ENCODE measurements at regions not wholly inside any gene's neighbourhood (a gene's known extent, or its start where the extent isn't known, plus 50 kb on each side); places are given as distances from the start of the nearest gene placed in this dataset.

DNA sequence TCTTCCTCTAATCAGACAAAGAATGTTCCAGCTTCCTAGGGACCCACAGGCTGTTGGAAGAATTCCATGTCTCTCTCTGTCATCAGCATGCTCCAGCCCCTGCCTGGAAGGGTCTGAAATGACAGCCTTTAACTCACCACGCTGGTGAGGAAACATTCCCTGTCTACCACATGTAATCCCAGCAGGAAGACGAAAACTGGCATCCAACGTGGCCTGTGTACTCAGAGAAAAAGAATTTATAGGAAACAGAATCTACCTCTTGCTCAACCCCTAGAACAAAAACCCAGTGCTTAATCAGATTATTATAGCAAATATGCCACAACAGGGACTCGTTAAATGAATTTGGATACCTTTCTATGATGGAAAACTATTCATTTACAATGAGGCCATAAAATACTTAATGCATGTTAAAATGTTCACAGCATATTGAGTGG is 147.3 kb upstream of the FOXF1 start:
- Histone ChIP-seq H3K4me1 (no peaks in the 10 kb centered on the region), H3K4me3 (no peak overlapping the region), H3K36me3 (no peaks in the 10 kb centered on the region), H3K9me3 (replicated peaks) (no peaks in the 10 kb centered on the region), H3K27me3 (ENCODE audit: low read depth) (peaks cover 94% of the 10 kb centered on the region), H3K27ac (replicated peaks) (no peak overlapping the region)
- intact Hi-C loops (cut with micrococcal nuclease): no loop called here
- no peak for DNase-seq
- TF ChIP-seq, protein P1, sequence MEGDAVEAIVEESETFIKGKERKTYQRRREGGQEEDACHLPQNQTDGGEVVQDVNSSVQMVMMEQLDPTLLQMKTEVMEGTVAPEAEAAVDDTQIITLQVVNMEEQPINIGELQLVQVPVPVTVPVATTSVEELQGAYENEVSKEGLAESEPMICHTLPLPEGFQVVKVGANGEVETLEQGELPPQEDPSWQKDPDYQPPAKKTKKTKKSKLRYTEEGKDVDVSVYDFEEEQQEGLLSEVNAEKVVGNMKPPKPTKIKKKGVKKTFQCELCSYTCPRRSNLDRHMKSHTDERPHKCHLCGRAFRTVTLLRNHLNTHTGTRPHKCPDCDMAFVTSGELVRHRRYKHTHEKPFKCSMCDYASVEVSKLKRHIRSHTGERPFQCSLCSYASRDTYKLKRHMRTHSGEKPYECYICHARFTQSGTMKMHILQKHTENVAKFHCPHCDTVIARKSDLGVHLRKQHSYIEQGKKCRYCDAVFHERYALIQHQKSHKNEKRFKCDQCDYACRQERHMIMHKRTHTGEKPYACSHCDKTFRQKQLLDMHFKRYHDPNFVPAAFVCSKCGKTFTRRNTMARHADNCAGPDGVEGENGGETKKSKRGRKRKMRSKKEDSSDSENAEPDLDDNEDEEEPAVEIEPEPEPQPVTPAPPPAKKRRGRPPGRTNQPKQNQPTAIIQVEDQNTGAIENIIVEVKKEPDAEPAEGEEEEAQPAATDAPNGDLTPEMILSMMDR (IDR thresholded peaks at IDR 0.05; ENCODE audit: borderline replicate concordance): no peak

DNA sequence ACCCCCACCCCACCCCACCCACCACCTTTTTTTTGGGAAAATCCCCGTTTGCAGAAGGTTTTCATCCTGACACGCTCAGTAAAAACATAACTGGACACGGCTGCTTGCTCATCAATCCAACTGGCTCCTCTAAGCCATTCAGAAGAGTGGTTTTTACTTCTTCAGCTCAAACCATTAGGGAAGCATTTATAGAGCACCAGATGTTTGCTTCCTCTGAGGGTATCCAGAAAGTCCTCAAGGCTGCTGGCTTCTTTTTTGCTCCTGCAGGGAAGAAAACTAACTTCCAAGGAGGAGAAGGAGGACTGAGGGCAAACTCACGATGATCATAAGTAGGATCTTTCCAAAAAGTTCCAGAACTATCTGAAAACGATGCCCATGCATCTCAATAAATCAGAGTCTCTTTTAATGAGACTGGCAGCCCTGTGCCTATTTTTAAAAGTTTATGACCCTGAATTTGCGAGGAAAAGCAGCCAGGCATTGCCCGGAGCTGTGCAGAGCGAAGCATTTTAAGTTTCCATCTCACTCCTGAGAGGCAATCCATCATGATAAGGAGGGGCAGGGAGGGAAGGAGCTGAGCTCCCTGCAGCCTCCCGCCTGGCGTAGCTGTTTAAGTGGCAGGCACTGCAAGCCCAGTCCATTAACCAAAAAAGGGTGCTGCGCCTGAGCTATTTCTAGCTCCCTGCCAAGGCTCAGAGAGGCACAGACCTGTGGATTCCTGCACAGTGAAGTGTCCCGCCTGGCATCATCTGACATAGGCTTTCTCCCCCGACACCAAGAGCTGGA is 146.3 kb upstream of the FOXF1 start:
- Histone ChIP-seq H3K36me3 (no peaks in the 10 kb centered on the region), H3K27me3 (ENCODE audit: low read depth) (peaks cover 94% of the 10 kb centered on the region), H3K4me1 (no peaks in the 10 kb centered on the region), H3K4me3 (no peak overlapping the region), H3K27ac (replicated peaks) (no peak overlapping the region), H3K9me3 (replicated peaks) (no peaks in the 10 kb centered on the region)
- no peak for DNase-seq
- TF ChIP-seq, protein P1 (IDR thresholded peaks at IDR 0.05; ENCODE audit: borderline replicate concordance): no peak
- intact Hi-C loops (cut with micrococcal nuclease): no loop called here

DNA sequence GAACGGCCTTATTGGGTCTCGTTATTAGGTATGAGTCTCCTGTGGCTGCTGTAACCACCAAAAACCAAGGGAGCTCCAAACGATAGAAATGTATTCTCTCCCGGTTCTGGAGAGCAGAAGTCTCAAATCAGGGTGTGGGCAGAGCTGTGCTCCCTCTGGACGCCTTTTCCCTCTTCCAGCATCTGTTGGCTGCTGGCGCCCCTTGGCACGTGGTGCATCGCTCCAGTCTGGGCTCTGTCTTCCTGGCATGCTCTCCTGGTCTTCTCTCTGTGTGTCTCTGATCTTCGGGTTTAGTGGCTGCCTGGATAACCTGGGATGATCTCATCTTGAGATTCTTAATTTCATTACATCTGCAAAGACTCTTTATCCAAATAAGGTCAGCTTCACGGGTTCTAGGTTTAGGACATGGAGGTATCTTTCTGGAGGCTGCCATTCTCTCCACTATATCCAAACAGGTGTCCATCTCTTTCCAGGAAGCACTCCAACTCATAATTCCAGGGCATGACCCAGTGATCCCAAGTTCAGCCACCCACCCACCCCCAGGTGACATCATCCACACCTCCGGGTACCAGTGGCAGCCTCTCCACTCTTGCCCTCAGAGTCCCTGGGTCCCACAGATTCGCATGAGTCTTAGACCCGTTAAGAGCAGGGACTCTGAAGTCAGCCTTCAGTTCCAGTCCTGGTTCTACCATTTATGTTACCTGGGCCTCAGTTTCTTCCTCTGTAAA is 145.5 kb upstream of the FOXF1 start:
- intact Hi-C loops (cut with micrococcal nuclease): no loop called here
- DNase-seq: no peak
- Histone ChIP-seq H3K4me1 (no peaks in the 10 kb centered on the region), H3K27ac (replicated peaks) (no peak overlapping the region), H3K9me3 (replicated peaks) (no peaks in the 10 kb centered on the region), H3K4me3 (no peak overlapping the region), H3K27me3 (ENCODE audit: low read depth) (peaks cover 89% of the 10 kb centered on the region), H3K36me3 (no peaks in the 10 kb centered on the region)
- TF ChIP-seq, protein P1 (IDR thresholded peaks at IDR 0.05; ENCODE audit: borderline replicate concordance): no peak

DNA sequence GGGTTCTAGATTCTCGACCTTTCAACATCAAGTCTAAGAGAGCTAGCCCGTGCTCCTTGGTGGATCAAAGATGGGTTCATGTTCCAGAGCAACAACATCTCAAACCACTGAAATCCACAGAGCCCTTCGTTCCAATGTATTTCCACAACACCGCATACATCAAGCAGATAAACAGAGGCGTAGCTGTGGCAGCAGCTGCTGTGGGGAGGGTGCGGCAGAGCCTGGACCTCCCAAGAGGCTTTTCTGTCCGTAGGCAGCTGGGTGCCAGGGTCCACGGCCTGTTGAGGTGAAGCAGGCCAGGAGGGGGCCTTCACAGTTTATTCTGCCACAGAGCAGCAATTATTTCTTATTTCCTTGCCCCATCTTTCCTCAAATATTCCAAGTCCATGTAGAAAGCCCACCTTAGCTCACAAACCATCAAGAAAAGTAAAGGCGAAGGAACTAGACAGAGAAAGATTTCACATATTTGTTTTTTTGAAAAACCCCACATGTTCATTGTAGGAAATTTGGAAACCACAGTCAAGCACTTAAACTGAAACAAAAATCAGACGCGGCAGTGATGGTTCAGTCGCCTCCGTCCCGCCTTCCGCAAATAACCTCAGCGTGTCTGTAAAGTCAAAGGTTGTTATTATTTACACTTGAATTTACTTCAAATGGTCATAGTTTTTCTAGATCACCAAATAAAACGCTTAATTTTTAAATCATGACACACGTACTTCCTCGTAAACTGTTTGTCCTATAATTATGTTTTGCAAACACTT is 144.6 kb upstream of the FOXF1 start:
- no peaks in the 10 kb centered on the region for H3K9me3 ChIP-seq (replicated peaks)
- TF ChIP-seq, protein P1 (IDR thresholded peaks at IDR 0.05; ENCODE audit: borderline replicate concordance): no peak
- H3K27me3 ChIP-seq (ENCODE audit: low read depth): peaks cover 84% of the 10 kb centered on the region
- no peak for DNase-seq
- no peak overlapping the region for H3K4me3 ChIP-seq
- intact Hi-C loops (cut with micrococcal nuclease): no loop called here
- H3K4me1 ChIP-seq: no peaks in the 10 kb centered on the region
- no peak overlapping the region for H3K27ac ChIP-seq (replicated peaks)
- H3K36me3 ChIP-seq: no peaks in the 10 kb centered on the region

DNA sequence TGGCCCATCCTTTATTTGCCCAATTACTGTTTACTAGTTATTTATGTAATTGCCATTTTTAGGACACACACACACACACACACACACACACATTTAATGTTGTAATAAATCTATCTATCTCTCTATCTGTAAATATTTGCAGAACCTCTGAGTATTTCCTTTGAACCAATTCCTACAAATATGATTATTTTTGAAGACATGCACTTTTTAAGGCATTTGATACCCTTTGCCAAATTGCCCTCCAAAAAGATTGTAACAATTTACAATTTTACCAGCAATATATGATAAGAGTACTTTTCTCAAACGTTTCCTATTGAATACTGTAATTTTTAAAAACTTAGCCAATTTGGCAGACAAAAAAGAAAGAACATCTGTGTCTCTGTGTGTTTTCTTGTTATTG is 143.8 kb upstream of the FOXF1 start:
- H3K27ac ChIP-seq (replicated peaks): no peak overlapping the region
- no peak overlapping the region for H3K4me3 ChIP-seq
- intact Hi-C loops (cut with micrococcal nuclease): no loop called here
- TF ChIP-seq, protein P1 (IDR thresholded peaks at IDR 0.05; ENCODE audit: borderline replicate concordance): no peak
- H3K9me3 ChIP-seq (replicated peaks): no peaks in the 10 kb centered on the region
- H3K36me3 ChIP-seq: no peaks in the 10 kb centered on the region
- DNase-seq: no peak
- H3K4me1 ChIP-seq: no peaks in the 10 kb centered on the region
- peaks cover 84% of the 10 kb centered on the region for H3K27me3 ChIP-seq (ENCODE audit: low read depth)
